ENCODE measurements at regions not wholly inside any gene's neighbourhood (a gene's known extent, or its start where the extent isn't known, plus 50 kb on each side); places are given as distances from the start of the nearest gene placed in this dataset.

- no peaks in the 10 kb centered on the region for H3K9me3 ChIP-seq (ENCODE audit: control insufficient read depth in 2 of 3, insufficient read depth in 1 of 3, low read length in 3 of 3)
- H3K27me3 ChIP-seq (ENCODE audit: control insufficient read depth, insufficient read depth, low read length), result no peaks in the 10 kb centered on the region
- H3K4me3 ChIP-seq (ENCODE audit: low read length in 3 of 3), result no peak overlapping the region
- H3K4me1 ChIP-seq (ENCODE audit: control insufficient read depth in 2 of 3, insufficient read depth in 2 of 3, low read depth in 1 of 3, low read length in 3 of 3), result peaks cover 0 to 5% (median 2%) of the 10 kb centered on the region in 3 donors
- intact Hi-C loops (cut with DNase I), result no loop called here
- DNase-seq, result no peak
- H3K36me3 ChIP-seq (ENCODE audit: control insufficient read depth in 2 of 3, insufficient read depth in 3 of 3, low read length in 3 of 3), result no peaks in the 10 kb centered on the region
- no peak overlapping the region for H3K27ac ChIP-seq (ENCODE audit: low read depth in 2 of 2, low read length in 2 of 2)
- H3K9ac ChIP-seq (ENCODE audit: low read length in 3 of 3), result no peak overlapping the region
- TF ChIP-seq CTCF (IDR thresholded peaks at IDR 0.05; ENCODE audit: borderline replicate concordance, extremely low read depth, insufficient read depth), result no peak
- FAIRE-seq, result no peak
These were observed 439.0 kb downstream of the ENC1 start for GRCh38 chr5:74201334-74202081.

GRCh38 chr5:74200560-74200959 is 440.0 kb downstream of the ENC1 start:
- TF ChIP-seq CTCF (IDR thresholded peaks at IDR 0.05; ENCODE audit: borderline replicate concordance, extremely low read depth, insufficient read depth), result no peak
- DNase-seq (no peak), FAIRE-seq (no peak)
- peaks cover 0 to 2% (median 0%) of the 10 kb centered on the region in 3 donors for H3K4me1 ChIP-seq (ENCODE audit: control insufficient read depth in 2 of 3, insufficient read depth in 2 of 3, low read depth in 1 of 3, low read length in 3 of 3)
- H3K4me3 ChIP-seq (ENCODE audit: low read length in 3 of 3), result no peak overlapping the region
- H3K27me3 ChIP-seq (ENCODE audit: control insufficient read depth, insufficient read depth, low read length), result no peaks in the 10 kb centered on the region
- H3K9me3 ChIP-seq (ENCODE audit: control insufficient read depth in 2 of 3, insufficient read depth in 1 of 3, low read length in 3 of 3), result no peaks in the 10 kb centered on the region
- intact Hi-C loops (cut with DNase I), result no loop called here
- no peaks in the 10 kb centered on the region for H3K36me3 ChIP-seq (ENCODE audit: control insufficient read depth in 2 of 3, insufficient read depth in 3 of 3, low read length in 3 of 3)
- no peak overlapping the region for H3K27ac ChIP-seq (ENCODE audit: low read depth in 2 of 2, low read length in 2 of 2)
- no peak overlapping the region for H3K9ac ChIP-seq (ENCODE audit: low read length in 3 of 3)

- FAIRE-seq (no peak), DNase-seq (no peak)
- no peaks in the 10 kb centered on the region for H3K27me3 ChIP-seq (ENCODE audit: control insufficient read depth, insufficient read depth, low read length)
- H3K4me3 ChIP-seq (ENCODE audit: low read length in 3 of 3), result no peak overlapping the region
- no peaks in the 10 kb centered on the region for H3K9me3 ChIP-seq (ENCODE audit: control insufficient read depth in 2 of 3, insufficient read depth in 1 of 3, low read length in 3 of 3)
- intact Hi-C loops (cut with DNase I), result no loop called here
- H3K4me1 ChIP-seq (ENCODE audit: control insufficient read depth in 2 of 3, insufficient read depth in 2 of 3, low read depth in 1 of 3, low read length in 3 of 3), result peaks cover 0 to 2% (median 0%) of the 10 kb centered on the region in 3 donors
- no peak overlapping the region for H3K27ac ChIP-seq (ENCODE audit: low read depth in 2 of 2, low read length in 2 of 2)
- no peak overlapping the region for H3K9ac ChIP-seq (ENCODE audit: low read length in 3 of 3)
- H3K36me3 ChIP-seq (ENCODE audit: control insufficient read depth in 2 of 3, insufficient read depth in 3 of 3, low read length in 3 of 3), result no peaks in the 10 kb centered on the region
- no peak for TF ChIP-seq CTCF (IDR thresholded peaks at IDR 0.05; ENCODE audit: borderline replicate concordance, extremely low read depth, insufficient read depth)
These were observed 440.9 kb downstream of the ENC1 start for GRCh38 chr5:74199436-74200210.

Data from kidney (tissue), 13 donors.